GM13977 (cell line): ENCODE measurements at regions not wholly inside any gene's neighbourhood (a gene's known extent, or its start where the extent isn't known, plus 50 kb on each side); places are given as distances from the start of the nearest gene placed in this dataset.

ENCODE experiments used
- DNase-seq: peaks from one replicate; pipeline ENCODE4 v3.0.0; 2012; ENCODE audit warnings: low spot score
- CTCF ChIP-seq: IDR thresholded peaks from 2 replicates; pipeline ENCODE4 v1.5.1; 2012; ENCODE audit warnings: mild to moderate bottlenecking, control low read depth; ENCODE audit not compliant: insufficient read depth; ENCODE audit errors: extremely low read depth, missing control alignments
- in situ Hi-C: fragments of 300-500 bp; cut with MboI; formaldehyde crosslinking; loops from one replicate; pipeline ENCODE4 v1.12.0; 2022; ENCODE audit warnings: low sequenced_read_pairs, low pct_unique_long_range_greater_than_20kb, mixed read lengths, inconsistent platforms; ENCODE audit not compliant: unreplicated experiment

DNA sequence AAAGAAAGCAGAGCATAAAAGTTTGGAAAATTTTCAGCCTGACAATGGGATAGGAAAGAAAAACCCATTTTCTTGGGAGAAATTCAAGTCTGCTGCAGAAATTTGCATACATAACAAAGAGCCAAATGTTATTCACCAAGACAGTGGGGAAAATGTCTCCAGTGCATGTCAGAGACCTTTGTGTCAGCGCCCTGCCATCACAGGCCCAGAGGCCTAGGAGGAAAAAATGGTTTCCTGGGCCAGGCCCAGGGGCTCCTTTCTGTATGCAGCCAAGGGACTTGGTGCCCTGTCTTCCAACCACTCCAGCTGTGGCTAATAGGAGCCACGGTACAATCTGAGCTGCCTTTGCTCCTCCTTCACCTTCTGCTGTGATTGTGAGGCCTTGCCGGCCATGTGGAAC, 189.1 kb upstream of the PITRM1 start:
- TF ChIP-seq CTCF: no peak
- in situ Hi-C loops: no loop called here

DNA sequence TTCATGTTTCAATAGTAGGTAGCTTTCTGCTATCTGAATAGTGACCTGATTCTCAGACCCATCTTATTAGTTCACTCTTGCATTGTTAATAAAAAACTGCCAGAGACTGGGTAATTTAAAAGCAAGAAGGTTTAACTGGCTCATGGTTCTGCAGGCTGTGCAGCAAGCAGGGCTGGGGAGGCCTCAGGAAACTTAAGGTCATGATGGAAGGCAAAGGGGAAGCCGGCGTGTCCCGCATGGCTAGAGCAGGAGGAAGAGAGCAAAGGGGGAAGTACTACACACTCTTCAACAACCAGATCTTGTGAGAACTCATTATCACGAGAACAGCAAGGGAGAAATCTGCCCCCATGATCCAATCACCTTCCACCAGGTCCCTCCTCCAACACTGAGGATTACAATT, 185.2 kb upstream of the PITRM1 start:
- DNase-seq: no peak
- in situ Hi-C loops: no loop called here
- no peak for TF ChIP-seq CTCF

More for the DNA sequence above, 189.1 kb upstream of the PITRM1 start:
- no peak for DNase-seq

- no peak for DNase-seq
- no peak for TF ChIP-seq CTCF
- in situ Hi-C loops: no loop called here
Measured at GRCh38 chr10:3355536-3355935, 183.0 kb upstream of the PITRM1 start.

- in situ Hi-C loops: no loop called here
- no peak for TF ChIP-seq CTCF
- DNase-seq: no peak
Measured at GRCh38 chr10:3354174-3354900, 181.8 kb upstream of the PITRM1 start.

GRCh38 chr10:3353235-3353634, 180.7 kb upstream of the PITRM1 start:
- in situ Hi-C loops: no loop called here
- DNase-seq: no peak
- TF ChIP-seq CTCF: no peak

- DNase-seq: no peak
- TF ChIP-seq CTCF: no peak
- in situ Hi-C loops: no loop called here
Measured at GRCh38 chr10:3350617-3351258, 178.2 kb upstream of the PITRM1 start.

DNA sequence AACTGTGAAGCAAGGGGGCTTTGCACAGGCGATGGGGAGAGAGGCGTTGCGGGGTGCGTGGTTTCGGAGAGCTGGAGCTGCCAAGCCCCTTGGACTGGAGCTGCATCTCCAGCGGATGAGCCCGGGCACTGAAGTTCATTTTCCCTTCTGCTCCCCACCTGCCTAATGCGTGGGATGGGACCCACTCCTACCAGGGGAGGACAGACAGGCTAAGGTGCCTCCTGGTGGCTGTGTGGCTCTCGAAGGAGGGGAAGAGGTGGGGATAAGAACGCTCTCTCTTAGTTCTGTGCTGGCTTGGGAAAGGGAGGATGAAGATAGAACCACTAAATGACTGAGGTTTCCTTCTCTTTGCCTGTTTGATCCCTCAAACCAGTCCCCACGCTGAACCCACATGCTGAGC, 177.6 kb upstream of the PITRM1 start:
- in situ Hi-C loops: no loop called here
- no peak for DNase-seq
- no peak for TF ChIP-seq CTCF
